ENCODE measurements at regions not wholly inside any gene's neighbourhood (a gene's known extent, or its start where the extent isn't known, plus 50 kb on each side); places are given as distances from the start of the nearest gene placed in this dataset.

DNA sequence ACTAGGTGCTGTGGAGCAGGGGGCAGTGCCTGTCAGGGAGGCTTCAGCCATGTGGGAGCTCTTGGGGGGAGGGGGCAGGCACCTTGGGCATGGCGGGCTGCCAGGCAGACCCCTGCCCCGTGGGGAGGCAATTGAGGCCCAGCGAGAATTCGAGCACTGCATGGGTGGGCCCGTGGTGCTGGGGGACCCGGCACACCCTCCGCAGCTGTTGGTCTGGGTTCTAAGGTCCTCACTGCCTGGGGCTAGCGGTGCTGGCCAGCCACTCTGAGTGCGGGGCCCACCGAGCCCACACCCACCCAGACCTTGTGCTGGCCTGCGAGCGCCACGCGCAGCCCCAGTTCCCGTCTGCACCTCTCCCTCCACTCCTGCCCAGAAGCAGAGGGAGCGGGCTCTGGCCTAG, 835.5 kb upstream of the CNTN5 start:
- no peak overlapping the region for H2AK5ac ChIP-seq (ENCODE audit: insufficient read length, low read length)
- Mint-ChIP-seq H3K4me1 (no peaks in the 10 kb centered on the region), H3K36me3 (ENCODE audit: insufficient read depth in 1 of 3, low read depth in 3 of 3) (peaks cover 7 to 12% (median 9%) of the 10 kb centered on the region in 3 experiments), H3K27ac (no peak overlapping the region), H3K9me3 (peaks cover 20 to 21% of the 10 kb centered on the region in 2 experiments), H3K4me3 (no peak overlapping the region), H3K27me3 (ENCODE audit: low read depth) (no peaks in the 10 kb centered on the region)
- no peak overlapping the region for H3K4me2 ChIP-seq (ENCODE audit: insufficient read depth, insufficient read length, low read length)
- no peak overlapping the region for H2BK5ac ChIP-seq (ENCODE audit: insufficient read length, low read length)
- TF ChIP-seq, protein P1, sequence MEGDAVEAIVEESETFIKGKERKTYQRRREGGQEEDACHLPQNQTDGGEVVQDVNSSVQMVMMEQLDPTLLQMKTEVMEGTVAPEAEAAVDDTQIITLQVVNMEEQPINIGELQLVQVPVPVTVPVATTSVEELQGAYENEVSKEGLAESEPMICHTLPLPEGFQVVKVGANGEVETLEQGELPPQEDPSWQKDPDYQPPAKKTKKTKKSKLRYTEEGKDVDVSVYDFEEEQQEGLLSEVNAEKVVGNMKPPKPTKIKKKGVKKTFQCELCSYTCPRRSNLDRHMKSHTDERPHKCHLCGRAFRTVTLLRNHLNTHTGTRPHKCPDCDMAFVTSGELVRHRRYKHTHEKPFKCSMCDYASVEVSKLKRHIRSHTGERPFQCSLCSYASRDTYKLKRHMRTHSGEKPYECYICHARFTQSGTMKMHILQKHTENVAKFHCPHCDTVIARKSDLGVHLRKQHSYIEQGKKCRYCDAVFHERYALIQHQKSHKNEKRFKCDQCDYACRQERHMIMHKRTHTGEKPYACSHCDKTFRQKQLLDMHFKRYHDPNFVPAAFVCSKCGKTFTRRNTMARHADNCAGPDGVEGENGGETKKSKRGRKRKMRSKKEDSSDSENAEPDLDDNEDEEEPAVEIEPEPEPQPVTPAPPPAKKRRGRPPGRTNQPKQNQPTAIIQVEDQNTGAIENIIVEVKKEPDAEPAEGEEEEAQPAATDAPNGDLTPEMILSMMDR (conservative IDR thresholded peaks at IDR 0.05), result no peak
- no peaks in the 10 kb centered on the region for H3K23me2 ChIP-seq (ENCODE audit: insufficient read length, low read depth, low read length, poor library complexity, severe bottlenecking)
- no peak overlapping the region for H3K27ac ChIP-seq (ENCODE audit: insufficient read length, low read depth, low read length)
- H4K8ac ChIP-seq (replicated peaks; ENCODE audit: insufficient read length, low read depth, low read length), result no peak overlapping the region
- no peak overlapping the region for H2BK15ac ChIP-seq (ENCODE audit: low read depth, low read length)
- H3K27me3 ChIP-seq (ENCODE audit: insufficient read depth, low read length), result no peaks in the 10 kb centered on the region
- no peak for DNase-seq
- H4K91ac ChIP-seq (ENCODE audit: insufficient read length, low read depth, low read length), result no peak overlapping the region
- no peak overlapping the region for H3T11ph ChIP-seq (ENCODE audit: low read length)
- H3K79me1 ChIP-seq (ENCODE audit: insufficient read depth, low read depth, low read length, poor library complexity, severe bottlenecking), result no peaks in the 10 kb centered on the region
- H2BK120ac ChIP-seq (ENCODE audit: low read depth, low read length, poor library complexity, severe bottlenecking), result no peak overlapping the region
- no peak overlapping the region for H3K4ac ChIP-seq (ENCODE audit: low read depth, low read length)
- no peak overlapping the region for H3K18ac ChIP-seq (ENCODE audit: insufficient read length, low read depth, low read length)
- no CpG with 5 or more reads among the region's 16 CpGs for WGBS (ENCODE audit: extremely low coverage, insufficient read length, low lambda C conversion rate)
- no peak overlapping the region for H2BK20ac ChIP-seq (ENCODE audit: low read depth, low read length, poor library complexity, severe bottlenecking)
- no peak overlapping the region for H3K9ac ChIP-seq (ENCODE audit: extremely low read depth, insufficient read length, low read length)
- H3K4me1 ChIP-seq (ENCODE audit: insufficient read depth, low read length), result no peaks in the 10 kb centered on the region
- H2AFZ ChIP-seq (ENCODE audit: low read length), result no peak overlapping the region
- no peaks in the 10 kb centered on the region for H3K79me2 ChIP-seq (ENCODE audit: insufficient read depth, low read length)
- H4K20me1 ChIP-seq (ENCODE audit: control insufficient read depth, insufficient read depth, insufficient read length), result no peaks in the 10 kb centered on the region
- no peak overlapping the region for H3K23ac ChIP-seq (ENCODE audit: insufficient read length, low read depth, low read length)
- H2BK12ac ChIP-seq (ENCODE audit: insufficient read length, low read depth, low read length), result no peak overlapping the region
- no peaks in the 10 kb centered on the region for H3K9me3 ChIP-seq (ENCODE audit: control insufficient read depth, low read depth, low read length)
- H4K5ac ChIP-seq (ENCODE audit: insufficient read length, low read depth, low read length), result no peak overlapping the region
- H3K56ac ChIP-seq (ENCODE audit: insufficient read length, low read depth, low read length), result no peak overlapping the region
- no peak overlapping the region for H3K14ac ChIP-seq (ENCODE audit: insufficient read depth, low read length)
